Mesothelial cell of epicardium (in vitro differentiated cells): ENCODE measurements at regions not wholly inside any gene's neighbourhood (a gene's known extent, or its start where the extent isn't known, plus 50 kb on each side); places are given as distances from the start of the nearest gene placed in this dataset.
"Not testable (repeated sequence)": the region's sequence is repeated elsewhere in the genome, so short reads cannot be mapped to it uniquely, and the experiment has no call there.

Experiments used
- DNase-seq, 2 experiments: peaks; one replicate each; pipeline ENCODE4 v3.0.0; 2021; ENCODE audit warnings: low spot score in 2 of 2; ENCODE audit not compliant: unreplicated experiment in 2 of 2
- H3K27ac Mint-ChIP-seq: 2 replicates; pipeline ENCODE4 v1.8.0; 2021; ENCODE audit warnings: mixed read lengths
- H3K27me3 Mint-ChIP-seq: 2 replicates; pipeline ENCODE4 v1.8.0; 2021; ENCODE audit warnings: low read depth, mixed read lengths
- H3K36me3 Mint-ChIP-seq: 2 replicates; pipeline ENCODE4 v1.8.0; 2021; ENCODE audit warnings: mixed read lengths
- H3K4me1 Mint-ChIP-seq: 2 replicates; pipeline ENCODE4 v1.8.0; 2021; ENCODE audit warnings: mixed read lengths
- H3K4me3 Mint-ChIP-seq: 2 replicates; pipeline ENCODE4 v1.8.0; 2021; ENCODE audit warnings: mild to moderate bottlenecking, moderate library complexity, mixed read lengths
- H3K9me3 Mint-ChIP-seq: 2 replicates; pipeline ENCODE4 v1.8.0; 2021; ENCODE audit warnings: mixed read lengths
- CTCF ChIP-seq: fragments of 200-600 bp; sonication (generic); IDR thresholded peaks from one replicate; pipeline ENCODE4 v1.5.0; 2021; ENCODE audit warnings: antibody characterized with exemption; ENCODE audit not compliant: unreplicated experiment

GRCh38 chr12:63450334-63450733 is 218.0 kb downstream of the DPY19L2 start:
- no peak overlapping the region for H3K27ac Mint-ChIP-seq
- no peak for TF ChIP-seq CTCF
- H3K4me3 Mint-ChIP-seq: no peak overlapping the region
- DNase-seq: no peak
- no peaks in the 10 kb centered on the region for H3K4me1 Mint-ChIP-seq
- no peaks in the 10 kb centered on the region for H3K36me3 Mint-ChIP-seq
- H3K9me3 Mint-ChIP-seq: no peaks in the 10 kb centered on the region
- no peaks in the 10 kb centered on the region for H3K27me3 Mint-ChIP-seq

- Mint-ChIP-seq H3K27me3 (peaks cover 5% of the 10 kb centered on the region), H3K4me1 (no peaks in the 10 kb centered on the region), H3K27ac (no peak overlapping the region), H3K36me3 (no peaks in the 10 kb centered on the region), H3K4me3 (no peak overlapping the region), H3K9me3 (no peaks in the 10 kb centered on the region)
- TF ChIP-seq CTCF: no peak
- DNase-seq: no peak
Observed at GRCh38 chr12:63445224-63445880, 222.9 kb downstream of the DPY19L2 start.

GRCh38 chr12:63440048-63440447 is 228.2 kb downstream of the DPY19L2 start:
- Mint-ChIP-seq H3K4me1 (no peaks in the 10 kb centered on the region), H3K27ac (no peak overlapping the region), H3K9me3 (peaks cover 4% of the 10 kb centered on the region), H3K4me3 (no peak overlapping the region), H3K36me3 (no peaks in the 10 kb centered on the region), H3K27me3 (peaks cover 6% of the 10 kb centered on the region)
- TF ChIP-seq CTCF: no peak
- no peak for DNase-seq

- H3K36me3 Mint-ChIP-seq, H3K4me3 Mint-ChIP-seq, H3K27ac Mint-ChIP-seq, H3K27me3 Mint-ChIP-seq, H3K4me1 Mint-ChIP-seq, H3K9me3 Mint-ChIP-seq, DNase-seq: not testable (repeated sequence)
Observed at GRCh38 chr12:63434384-63434783, 233.9 kb downstream of the DPY19L2 start.

GRCh38 chr12:63427969-63428368 is 240.3 kb downstream of the DPY19L2 start:
- not testable (repeated sequence) for H3K4me3 Mint-ChIP-seq, H3K9me3 Mint-ChIP-seq

GRCh38 chr12:63427029-63427428 is 241.3 kb downstream of the DPY19L2 start:
- not testable (repeated sequence) for H3K27me3 Mint-ChIP-seq, DNase-seq, H3K9me3 Mint-ChIP-seq, H3K4me3 Mint-ChIP-seq, H3K27ac Mint-ChIP-seq, H3K36me3 Mint-ChIP-seq, H3K4me1 Mint-ChIP-seq

More at GRCh38 chr12:63427969-63428368, 240.3 kb downstream of the DPY19L2 start:
- DNase-seq, H3K36me3 Mint-ChIP-seq, H3K27me3 Mint-ChIP-seq, H3K27ac Mint-ChIP-seq, H3K4me1 Mint-ChIP-seq: not testable (repeated sequence)

GRCh38 chr12:63424671-63425070 is 243.6 kb downstream of the DPY19L2 start:
- Mint-ChIP-seq H3K4me3 (no peak overlapping the region), H3K9me3 (peaks cover 24% of the 10 kb centered on the region), H3K4me1 (no peaks in the 10 kb centered on the region), H3K27ac (no peak overlapping the region), H3K36me3 (no peaks in the 10 kb centered on the region), H3K27me3 (peaks cover 1% of the 10 kb centered on the region)
- no peak for TF ChIP-seq CTCF
- no peak for DNase-seq
